Lung (tissue), 11 donors: ENCODE measurements at regions not wholly inside any gene's neighbourhood (a gene's known extent, or its start where the extent isn't known, plus 50 kb on each side); places are given as distances from the start of the nearest gene placed in this dataset.
A peak's percentile ranks its signal among the peaks of the same experiment; 100 is the strongest.

Experiments
- ATAC-seq: fragments of 200-7000 bp; cut with Tn5 transposase; one replicate; pipeline ENCODE4 v1.9.1; 2020; ENCODE audit warnings: moderate number of reproducible peaks; ENCODE audit not compliant: insufficient read depth, low FRiP score
- DNase-seq, 3 donors: peaks; one replicate each; pipeline ENCODE4 v3.0.0-alpha.2; 2013 to 2017
- H3K27ac ChIP-seq, 2 donors: one replicate each; pipeline ENCODE4 v1.5.1; 2013; ENCODE audit warnings: mild to moderate bottlenecking in 2 of 2, moderate library complexity in 2 of 2, control low read depth in 1 of 2, inconsistent platforms in 1 of 2, low read depth in 1 of 2, low read length in 1 of 2
- H3K27me3 ChIP-seq, 3 donors: one replicate each; pipeline ENCODE4 v1.5.1; 2013; ENCODE audit warnings: low read length in 2 of 3; ENCODE audit not compliant: control insufficient read depth in 3 of 3, insufficient read depth in 3 of 3
- H3K36me3 ChIP-seq, 4 donors: one replicate each; pipeline ENCODE4 v1.5.1; 2013; ENCODE audit warnings: low read length in 4 of 4, mild to moderate bottlenecking in 1 of 4, moderate library complexity in 1 of 4; ENCODE audit not compliant: control insufficient read depth in 4 of 4, insufficient read depth in 4 of 4
- H3K4me1 ChIP-seq, 5 donors: one replicate each; pipeline ENCODE4 v1.5.1; 2013; ENCODE audit warnings: low read length in 5 of 5, mild to moderate bottlenecking in 2 of 5, moderate library complexity in 1 of 5; ENCODE audit not compliant: control insufficient read depth in 5 of 5, insufficient read depth in 5 of 5
- H3K4me3 ChIP-seq: one replicate; pipeline ENCODE4 v1.5.1; 2013; ENCODE audit warnings: mild to moderate bottlenecking, control low read depth, moderate library complexity
- H3K9ac ChIP-seq, 2 donors: one replicate each; pipeline ENCODE4 v1.5.1; 2013; ENCODE audit warnings: low read length in 2 of 2, control low read depth in 1 of 2; ENCODE audit not compliant: insufficient read depth in 1 of 2
- H3K9me3 ChIP-seq, 4 donors: one replicate each; pipeline ENCODE4 v1.5.1; 2013; ENCODE audit warnings: low read length in 3 of 4, mild to moderate bottlenecking in 1 of 4, moderate library complexity in 1 of 4; ENCODE audit not compliant: control insufficient read depth in 4 of 4, insufficient read depth in 3 of 4
- CTCF ChIP-seq: IDR thresholded peaks from 2 replicates; pipeline ENCODE4 v1.5.1; 2012; ENCODE audit warnings: mild to moderate bottlenecking; ENCODE audit errors: control extremely low read depth, extremely low read depth
- WGBS, 2 donors: extraction: QIAGEN DNeasy Blood & Tissue Kit; methylation state at CpG; one replicate each; pipeline ENCODE4 v1.1.7; 2013; 5-methylcytosine and 5-hydroxymethylcytosine counted together
- donor health status: control.
- donor health status: control.
- donor health status: Bipolar disorder and iron deficiency.
- donor health status: healthy.
- donor health status: DM: yes; HTN: yes; CAD: no.

- H3K9me3 ChIP-seq = no peaks in the 10 kb centered on the region
- no peak overlapping the region for H3K9ac ChIP-seq
- H3K36me3 ChIP-seq = no peaks in the 10 kb centered on the region
- no peak overlapping the region for H3K27ac ChIP-seq
- H3K4me3 ChIP-seq = no peak overlapping the region
- H3K4me1 ChIP-seq = peaks cover 0 to 14% (median 0%) of the 10 kb centered on the region in 5 donors
- no peak for TF ChIP-seq CTCF
- no peaks in the 10 kb centered on the region for H3K27me3 ChIP-seq
- 87% methylated on average over 5 of the region's 5 CpGs for WGBS, 2 donors
- ATAC-seq = no peak
- DNase-seq = peak in 1 of 3 donors; percentile 7
Observed at GRCh38 chr2:71936076-71937030, 211.3 kb downstream of the CYP26B1 start.

DNA sequence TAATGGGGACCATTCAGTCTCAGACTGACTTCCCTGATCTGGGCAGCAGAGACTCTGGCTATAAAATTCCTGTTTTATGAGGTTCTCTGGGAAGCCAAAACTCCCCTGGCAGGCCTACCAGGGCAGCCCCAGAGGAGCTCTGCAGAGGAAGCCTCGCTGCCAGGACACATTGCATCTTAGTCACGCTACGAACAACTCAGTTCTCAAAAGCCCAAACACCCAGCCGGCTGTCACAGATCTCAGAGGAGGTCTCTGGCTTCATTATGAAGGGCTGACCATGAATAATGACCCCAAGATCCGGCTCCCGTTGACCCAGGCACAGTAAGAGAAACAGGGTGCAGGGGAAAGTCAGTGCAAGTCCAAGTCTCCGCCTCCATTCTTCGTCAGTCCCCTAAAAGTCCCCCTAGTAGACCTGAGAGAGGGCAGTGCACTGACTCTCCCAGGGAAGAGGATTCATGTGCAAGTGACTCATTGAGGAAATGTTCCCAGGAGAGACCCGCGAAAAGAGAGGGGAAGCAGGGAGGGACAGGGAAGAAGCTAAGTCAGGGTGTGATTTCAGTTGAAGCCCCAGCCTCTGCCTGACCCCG is 212.3 kb downstream of the CYP26B1 start:
- no peaks in the 10 kb centered on the region for H3K36me3 ChIP-seq
- H3K27me3 ChIP-seq = no peaks in the 10 kb centered on the region
- TF ChIP-seq CTCF = no peak
- DNase-seq (peak; percentile 14 to 60 (median 39)), ATAC-seq (no peak)
- H3K4me1 ChIP-seq = peaks cover 0 to 12% (median under 1%) of the 10 kb centered on the region in 5 donors
- H3K9me3 ChIP-seq = no peaks in the 10 kb centered on the region
- no peak overlapping the region for H3K9ac ChIP-seq
- WGBS, 2 donors = 73 to 76% methylated on average over 11 of the region's 11 CpGs
- H3K27ac ChIP-seq = peak overlapping the region in 1 of 2 donors; percentile 34
- H3K4me3 ChIP-seq = no peak overlapping the region

- TF ChIP-seq CTCF = no peak
- H3K36me3 ChIP-seq = no peaks in the 10 kb centered on the region
- no peak overlapping the region for H3K9ac ChIP-seq
- DNase-seq (peak; percentile 23 to 59 (median 33)), ATAC-seq (peak; percentile 50)
- H3K9me3 ChIP-seq = no peaks in the 10 kb centered on the region
- H3K4me1 ChIP-seq = peaks cover 0 to 17% (median 5%) of the 10 kb centered on the region in 5 donors
- no peak overlapping the region for H3K4me3 ChIP-seq
- peak overlapping the region in 1 of 2 donors; percentile 34 for H3K27ac ChIP-seq
- H3K27me3 ChIP-seq = no peaks in the 10 kb centered on the region
- 42 to 66% methylated on average over 4 of the region's 4 CpGs for WGBS, 2 donors
Observed at GRCh38 chr2:71934595-71935261, 212.9 kb downstream of the CYP26B1 start.
